ENCODE measurements at regions not wholly inside any gene's neighbourhood (a gene's known extent, or its start where the extent isn't known, plus 50 kb on each side); places are given as distances from the start of the nearest gene placed in this dataset.
"Not testable (repeated sequence)": the region's sequence is repeated elsewhere in the genome, so short reads cannot be mapped to it uniquely, and the experiment has no call there.

GRCh38 chr16:29289516-29290239 lies 116.8 kb downstream of the NPIPB11 start:
- TF ChIP-seq CTCF (conservative IDR thresholded peaks at IDR 0.05; ENCODE audit: low read depth, low read length); RAD21 (IDR thresholded peaks at IDR 0.05; ENCODE audit: low read length); FOS (IDR thresholded peaks at IDR 0.05; ENCODE audit: low read depth, low read length); POLR2A (IDR thresholded peaks at IDR 0.05; ENCODE audit: low read depth, low read length); MAZ (IDR thresholded peaks at IDR 0.05; ENCODE audit: borderline replicate concordance, low read depth, low read length); MXI1 (IDR thresholded peaks at IDR 0.05; ENCODE audit: borderline replicate concordance, low read depth, low read length); BHLHE40 (IDR thresholded peaks at IDR 0.05; ENCODE audit: low read depth, low read length); CEBPB (IDR thresholded peaks at IDR 0.05; ENCODE audit: low read depth, low read length); SMC3 (IDR thresholded peaks at IDR 0.05; ENCODE audit: low read depth, low read length): not testable (repeated sequence)

Measured in IMR-90 (cell line).